ENCODE measurements at regions not wholly inside any gene's neighbourhood (a gene's known extent, or its start where the extent isn't known, plus 50 kb on each side); places are given as distances from the start of the nearest gene placed in this dataset.

DNA sequence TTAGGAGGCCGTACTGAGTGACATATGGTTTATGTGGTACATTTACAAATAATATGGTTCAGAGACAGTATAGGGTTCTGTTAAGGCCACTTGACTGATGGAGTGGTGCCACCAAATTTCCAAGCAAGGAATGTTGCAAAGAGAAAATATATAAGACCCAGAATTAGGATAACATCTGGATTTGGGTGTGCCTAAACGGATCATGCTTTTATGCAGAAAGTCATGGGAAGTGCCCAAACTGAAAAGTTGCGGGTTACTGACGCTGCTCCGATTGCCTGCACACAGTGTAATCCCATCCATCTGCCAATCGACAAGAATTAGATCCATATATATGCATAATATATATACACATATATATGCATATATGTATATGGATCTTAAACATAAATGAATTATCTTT, 138.4 kb upstream of the DCN start:
- Histone ChIP-seq H3K4me1 (ENCODE audit: insufficient read depth) (peaks cover under 1% of the 10 kb centered on the region), H3K4me2 (no peak overlapping the region), H3K4me3 (no peak overlapping the region), H3K9me2 (replicated peaks; ENCODE audit: insufficient read depth) (no peaks in the 10 kb centered on the region), H4K20me1 (ENCODE audit: insufficient read depth, poor library complexity, severe bottlenecking) (no peaks in the 10 kb centered on the region), H3K79me2 (no peaks in the 10 kb centered on the region), H3K9me3 (ENCODE audit: low read depth) (no peaks in the 10 kb centered on the region), H2AFZ (no peak overlapping the region), H3K27ac (no peak overlapping the region), H3K36me3 (replicated peaks; ENCODE audit: insufficient read depth, low read depth) (no peaks in the 10 kb centered on the region), H3K27me3 (no peaks in the 10 kb centered on the region)
- DNase-seq (ENCODE audit: low spot score), result no peak
- TF ChIP-seq CTCF (IDR thresholded peaks at IDR 0.05; ENCODE audit: poor library complexity), result no peak
- TF ChIP-seq EZH2phosphoT487 (IDR thresholded peaks at IDR 0.05; ENCODE audit: low read depth, severe bottlenecking, unreplicated experiment), result no peak
- no peak for TF ChIP-seq EZH2 (IDR thresholded peaks at IDR 0.05; ENCODE audit: borderline replicate concordance)
- WGBS (ENCODE audit: low lambda C conversion rate, missing lambda C conversion rate), result 95% methylated on average over 6 of the region's 6 CpGs

GRCh38 chr12:91319071-91319760, 136.6 kb upstream of the DCN start:
- H3K4me2 ChIP-seq, result no peak overlapping the region
- H3K36me3 ChIP-seq (replicated peaks; ENCODE audit: insufficient read depth, low read depth), result no peaks in the 10 kb centered on the region
- no peak overlapping the region for H2AFZ ChIP-seq
- DNase-seq (ENCODE audit: low spot score), result no peak
- H3K4me1 ChIP-seq (ENCODE audit: insufficient read depth), result no peaks in the 10 kb centered on the region
- WGBS (ENCODE audit: low lambda C conversion rate, missing lambda C conversion rate), result 66% methylated on average over 2 of the region's 2 CpGs
- H3K79me2 ChIP-seq, result no peaks in the 10 kb centered on the region
- no peaks in the 10 kb centered on the region for H3K9me2 ChIP-seq (replicated peaks; ENCODE audit: insufficient read depth)
- H4K20me1 ChIP-seq (ENCODE audit: insufficient read depth, poor library complexity, severe bottlenecking), result no peaks in the 10 kb centered on the region
- H3K27ac ChIP-seq, result no peak overlapping the region
- TF ChIP-seq EZH2 (IDR thresholded peaks at IDR 0.05; ENCODE audit: borderline replicate concordance) (no peak), EZH2phosphoT487 (IDR thresholded peaks at IDR 0.05; ENCODE audit: low read depth, severe bottlenecking, unreplicated experiment) (no peak), CTCF (IDR thresholded peaks at IDR 0.05; ENCODE audit: poor library complexity) (no peak)
- no peak overlapping the region for H3K4me3 ChIP-seq
- H3K9me3 ChIP-seq (ENCODE audit: low read depth), result no peaks in the 10 kb centered on the region
- no peaks in the 10 kb centered on the region for H3K27me3 ChIP-seq

DNA sequence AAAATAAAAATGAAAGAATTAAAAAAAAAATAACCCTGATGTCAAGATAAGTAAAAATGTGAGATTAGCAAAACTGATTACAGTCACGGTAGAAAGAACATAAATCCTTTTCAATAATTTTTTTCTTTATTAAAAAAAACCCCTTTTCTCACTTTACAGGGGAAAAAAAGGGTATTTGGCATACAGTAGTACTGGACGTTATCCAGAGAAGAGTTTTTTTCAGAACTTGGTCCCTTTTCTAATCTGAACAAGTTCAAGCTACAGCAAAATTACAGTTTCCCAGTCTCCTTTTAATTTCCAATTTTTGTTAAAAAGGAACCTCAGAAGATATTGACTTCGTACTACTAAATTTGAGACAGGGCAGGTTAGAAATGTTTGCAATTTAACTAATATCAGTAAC, 134.7 kb upstream of the DCN start:
- Histone ChIP-seq H3K36me3 (replicated peaks; ENCODE audit: insufficient read depth, low read depth) (no peaks in the 10 kb centered on the region), H3K9me3 (ENCODE audit: low read depth) (no peaks in the 10 kb centered on the region), H4K20me1 (ENCODE audit: insufficient read depth, poor library complexity, severe bottlenecking) (no peaks in the 10 kb centered on the region), H3K27ac (peak overlapping the region; percentile 24), H3K9me2 (replicated peaks; ENCODE audit: insufficient read depth) (no peaks in the 10 kb centered on the region), H3K27me3 (no peaks in the 10 kb centered on the region), H3K79me2 (no peaks in the 10 kb centered on the region), H3K4me1 (ENCODE audit: insufficient read depth) (no peaks in the 10 kb centered on the region), H3K4me2 (no peak overlapping the region), H2AFZ (no peak overlapping the region), H3K4me3 (no peak overlapping the region)
- DNase-seq (ENCODE audit: low spot score), result no peak
- no peak for TF ChIP-seq CTCF (IDR thresholded peaks at IDR 0.05; ENCODE audit: poor library complexity)
- no peak for TF ChIP-seq EZH2phosphoT487 (IDR thresholded peaks at IDR 0.05; ENCODE audit: low read depth, severe bottlenecking, unreplicated experiment)
- TF ChIP-seq EZH2 (IDR thresholded peaks at IDR 0.05; ENCODE audit: borderline replicate concordance), result no peak
- WGBS (ENCODE audit: low lambda C conversion rate, missing lambda C conversion rate), result 73% methylated on average over 3 of the region's 3 CpGs

Data from hepatocyte (in vitro differentiated cells).